T-cell (primary cell): ENCODE measurements at regions not wholly inside any gene's neighbourhood (a gene's known extent, or its start where the extent isn't known, plus 50 kb on each side); places are given as distances from the start of the nearest gene placed in this dataset.
"Not testable (repeated sequence)": the region's sequence is repeated elsewhere in the genome, so short reads cannot be mapped to it uniquely, and the experiment has no call there.

ENCODE experiments used
- ATAC-seq, 4 experiments: fragments of 200-7000 bp in 3 of 4; fragments of 150-1000 bp in 1 of 4; cut with Tn5 transposase; replicated peaks in 1 of 4; 1 replicate in 3 of 4; 2 replicates in 1 of 4; pipeline ENCODE4 v1.10.0; 2021; ENCODE audit warnings: moderate library complexity in 3 of 4, mild to moderate bottlenecking in 2 of 4, moderate number of reproducible peaks in 1 of 4
- CTCF ChIA-PET, 2 donors: fragments of 300-600 bp; sonication (Branson Sonifier 250); formaldehyde crosslinking; loops; one replicate each; lab custom pipeline; 2022; ENCODE audit warnings: antibody characterized with exemption in 2 of 2; lab: Charles Lee
- POLR2A ChIA-PET, 2 donors: fragments of 300-600 bp; sonication (Branson Sonifier 250); formaldehyde crosslinking; loops; one replicate each; lab custom pipeline; 2022; ENCODE audit warnings: antibody characterized with exemption in 2 of 2; lab: Charles Lee
- DNase-seq, 35 experiments: peaks; one replicate each; pipeline versions ENCODE4 v3.0.0 to v3.0.0-alpha.2; 2013 to 2023
- H3K27ac ChIP-seq: one replicate; pipeline ENCODE4 v1.5.1; 2013; ENCODE audit warnings: low read length
- H3K27me3 ChIP-seq, 2 experiments: replicated peaks in 1 of 2; 1 replicate in 1 of 2; 2 replicates in 1 of 2; pipeline versions ENCODE4 v1.6.1 to v1.7.0; 2013; ENCODE audit warnings: low read length in 1 of 2, mixed read lengths in 1 of 2; ENCODE audit not compliant: control insufficient read depth in 2 of 2, insufficient read depth in 2 of 2; ENCODE audit errors: extremely low read depth in 1 of 2
- H3K36me3 ChIP-seq, 2 donors: 1 replicate in 1 of 2; 2 replicates in 1 of 2; pipeline versions ENCODE4 v1.6.1 to v1.7.0; 2013; ENCODE audit warnings: low read length in 1 of 2; ENCODE audit not compliant: control insufficient read depth in 2 of 2, insufficient read depth in 1 of 2; ENCODE audit errors: extremely low read depth in 1 of 2
- H3K4me1 ChIP-seq, 2 experiments: 1 replicate in 1 of 2; 2 replicates in 1 of 2; pipeline versions ENCODE4 v1.6.1 to v1.7.0; 2013; ENCODE audit warnings: low read length in 2 of 2, mixed read lengths in 1 of 2; ENCODE audit not compliant: insufficient read depth in 2 of 2, control insufficient read depth in 1 of 2; ENCODE audit errors: extremely low read depth in 1 of 2
- H3K4me3 ChIP-seq, 2 donors: 1 replicate in 1 of 2; 2 replicates in 1 of 2; pipeline versions ENCODE4 v1.5.1 to v1.7.0; 2013; ENCODE audit warnings: mild to moderate bottlenecking in 2 of 2, low read length in 1 of 2, moderate library complexity in 1 of 2; ENCODE audit not compliant: control insufficient read depth in 1 of 2; ENCODE audit errors: extremely low read depth in 1 of 2
- H3K9me3 ChIP-seq: 2 replicates; pipeline ENCODE4 v1.7.0; 2013
- H3K27ac Mint-ChIP-seq, 2 donors: one replicate each; pipeline ENCODE4 v1.8.0; 2020 to 2021; ENCODE audit warnings: mild to moderate bottlenecking in 2 of 2, mixed read lengths in 2 of 2
- H3K27me3 Mint-ChIP-seq, 2 donors: one replicate each; pipeline ENCODE4 v1.8.0; 2021 to 2022; ENCODE audit warnings: mixed read lengths in 2 of 2
- H3K36me3 Mint-ChIP-seq: one replicate; pipeline ENCODE4 v1.8.0; 2021; ENCODE audit warnings: mixed read lengths
- H3K4me1 Mint-ChIP-seq, 3 donors: one replicate each; pipeline ENCODE4 v1.8.0; 2020 to 2022; ENCODE audit warnings: mixed read lengths in 3 of 3, mild to moderate bottlenecking in 1 of 3
- H3K4me3 Mint-ChIP-seq, 3 donors: one replicate each; pipeline ENCODE4 v1.8.0; 2020 to 2022; ENCODE audit warnings: mild to moderate bottlenecking in 3 of 3, mixed read lengths in 3 of 3, moderate library complexity in 3 of 3
- H3K9me3 Mint-ChIP-seq, 3 donors: one replicate each; pipeline ENCODE4 v1.8.0; 2020 to 2022; ENCODE audit warnings: mixed read lengths in 3 of 3
- WGBS: methylation state at CpG from one replicate; pipeline ENCODE4 v1.1.5; 2013; ENCODE audit warnings: missing lambda C conversion rate; ENCODE audit not compliant: insufficient coverage; 5-methylcytosine and 5-hydroxymethylcytosine counted together

- H3K4me1 ChIP-seq, H3K27ac Mint-ChIP-seq, POLR2A ChIA-PET, H3K27me3 Mint-ChIP-seq, H3K36me3 ChIP-seq, H3K27me3 ChIP-seq, H3K4me1 Mint-ChIP-seq, H3K27ac ChIP-seq, H3K4me3 Mint-ChIP-seq, H3K9me3 ChIP-seq, H3K36me3 Mint-ChIP-seq, ATAC-seq, DNase-seq, H3K4me3 ChIP-seq, CTCF ChIA-PET, H3K9me3 Mint-ChIP-seq: not testable (repeated sequence)
- WGBS = no CpG with 5 or more reads among the region's 11 CpGs
These were observed 50.8 kb upstream of the GRIN2B start for GRCh38 chr12:14032191-14032590.

DNA sequence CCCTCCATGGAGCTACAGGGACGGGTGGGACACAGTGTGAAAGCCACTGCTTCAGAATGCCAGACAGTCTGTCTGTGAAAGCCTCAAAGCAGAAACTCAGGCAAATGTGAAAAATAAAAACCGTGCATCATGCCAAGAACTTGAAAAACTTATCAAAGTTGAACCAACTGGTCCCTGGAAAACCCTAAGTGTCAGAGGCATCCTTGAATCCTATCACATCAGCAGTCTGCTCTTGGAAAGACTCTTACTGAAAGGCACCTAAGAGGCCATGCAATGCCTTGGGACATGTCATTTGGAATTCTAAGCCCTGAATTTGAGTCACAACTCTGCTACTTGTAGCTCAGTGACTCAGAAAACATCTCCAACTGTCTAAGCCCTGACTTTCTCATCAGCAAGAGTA lies 62.4 kb upstream of the GRIN2B start:
- no peak for DNase-seq
- H3K27me3 Mint-ChIP-seq = peaks cover 4 to 5% of the 10 kb centered on the region in 2 donors
- H3K27ac Mint-ChIP-seq = no peak overlapping the region
- Histone ChIP-seq H3K27me3 (peaks cover 0 to 8% of the 10 kb centered on the region in 2 experiments), H3K27ac (no peak overlapping the region), H3K4me3 (no peak overlapping the region), H3K4me1 (no peaks in the 10 kb centered on the region), H3K9me3 (no peaks in the 10 kb centered on the region), H3K36me3 (no peaks in the 10 kb centered on the region)
- peaks cover 6 to 10% (median 9%) of the 10 kb centered on the region in 3 donors for H3K9me3 Mint-ChIP-seq
- POLR2A ChIA-PET = no interaction called here
- H3K4me1 Mint-ChIP-seq = no peaks in the 10 kb centered on the region
- H3K36me3 Mint-ChIP-seq = no peaks in the 10 kb centered on the region
- ATAC-seq = no peak
- CTCF ChIA-PET = no interaction called here
- no peak overlapping the region for H3K4me3 Mint-ChIP-seq
- WGBS = 25% methylated on average over 2 of the region's 2 CpGs

- Histone ChIP-seq H3K27me3 (peaks cover 0 to 5% of the 10 kb centered on the region in 2 experiments), H3K36me3 (no peaks in the 10 kb centered on the region), H3K4me3 (no peak overlapping the region), H3K27ac (no peak overlapping the region), H3K4me1 (no peaks in the 10 kb centered on the region), H3K9me3 (no peaks in the 10 kb centered on the region)
- DNase-seq = no peak
- Mint-ChIP-seq H3K4me1 (no peaks in the 10 kb centered on the region), H3K36me3 (no peaks in the 10 kb centered on the region), H3K4me3 (no peak overlapping the region), H3K27me3 (peaks cover 4 to 5% of the 10 kb centered on the region in 2 donors), H3K27ac (no peak overlapping the region), H3K9me3 (peaks cover 0 to 3% (median 2%) of the 10 kb centered on the region in 3 donors)
- POLR2A ChIA-PET = no interaction called here
- 63% methylated on average over 4 of the region's 4 CpGs for WGBS
- no peak for ATAC-seq
- CTCF ChIA-PET = interaction anchor here in 1 of 2 donors (1.1 kb wide), 1 partner anchor 23 kb away, joined by 3 read pairs; no protein-coding TSS in a partner anchor
These were observed 67.6 kb upstream of the GRIN2B start for GRCh38 chr12:14048941-14049545.

GRCh38 chr12:14057895-14058294 lies 76.5 kb upstream of the GRIN2B start:
- H3K36me3 Mint-ChIP-seq = no peaks in the 10 kb centered on the region
- H3K27me3 Mint-ChIP-seq = peaks cover 8 to 12% of the 10 kb centered on the region in 2 donors
- ChIA-PET POLR2A (no interaction called here), CTCF (no interaction called here)
- no peak overlapping the region for H3K27ac ChIP-seq
- H3K9me3 ChIP-seq = no peaks in the 10 kb centered on the region
- no peaks in the 10 kb centered on the region for H3K4me1 ChIP-seq
- ATAC-seq (no peak), DNase-seq (no peak)
- 60% methylated on average over 2 of the region's 7 CpGs for WGBS
- no peak overlapping the region for H3K4me3 Mint-ChIP-seq
- H3K4me1 Mint-ChIP-seq = no peaks in the 10 kb centered on the region
- no peak overlapping the region for H3K4me3 ChIP-seq
- no peaks in the 10 kb centered on the region for H3K36me3 ChIP-seq
- H3K9me3 Mint-ChIP-seq = no peaks in the 10 kb centered on the region
- no peaks in the 10 kb centered on the region for H3K27me3 ChIP-seq
- H3K27ac Mint-ChIP-seq = no peak overlapping the region

GRCh38 chr12:14058717-14059116 lies 77.3 kb upstream of the GRIN2B start:
- Mint-ChIP-seq H3K4me3 (no peak overlapping the region), H3K36me3 (no peaks in the 10 kb centered on the region), H3K4me1 (no peaks in the 10 kb centered on the region), H3K27ac (no peak overlapping the region), H3K9me3 (no peaks in the 10 kb centered on the region), H3K27me3 (peaks cover 8 to 12% of the 10 kb centered on the region in 2 donors)
- CTCF ChIA-PET = interaction anchor here in 1 of 2 donors (0.6 kb wide), 2 partner anchors 607 to 1273 kb away, joined by 3 to 4 read pairs; partner anchors contain the start of gene APOLD1
- POLR2A ChIA-PET = no interaction called here
- no peaks in the 10 kb centered on the region for H3K36me3 ChIP-seq
- WGBS = 38% methylated on average over 1 of the region's 1 CpG
- ATAC-seq (no peak), DNase-seq (no peak)
- no peaks in the 10 kb centered on the region for H3K9me3 ChIP-seq
- no peak overlapping the region for H3K27ac ChIP-seq
- no peaks in the 10 kb centered on the region for H3K4me1 ChIP-seq
- H3K27me3 ChIP-seq = no peaks in the 10 kb centered on the region
- H3K4me3 ChIP-seq = no peak overlapping the region

GRCh38 chr12:14059548-14059947 lies 78.1 kb upstream of the GRIN2B start:
- Histone ChIP-seq H3K27ac (no peak overlapping the region), H3K9me3 (no peaks in the 10 kb centered on the region), H3K4me3 (no peak overlapping the region), H3K36me3 (no peaks in the 10 kb centered on the region), H3K4me1 (no peaks in the 10 kb centered on the region), H3K27me3 (no peaks in the 10 kb centered on the region)
- H3K4me3 Mint-ChIP-seq = no peak overlapping the region
- ATAC-seq (no peak), DNase-seq (no peak)
- peaks cover 0 to 4% (median 0%) of the 10 kb centered on the region in 3 donors for H3K9me3 Mint-ChIP-seq
- no CpG with 5 or more reads among the region's 2 CpGs for WGBS
- H3K27ac Mint-ChIP-seq = no peak overlapping the region
- ChIA-PET CTCF (no interaction called here), POLR2A (no interaction called here)
- peaks cover 8 to 17% of the 10 kb centered on the region in 2 donors for H3K27me3 Mint-ChIP-seq
- H3K4me1 Mint-ChIP-seq = no peaks in the 10 kb centered on the region
- no peaks in the 10 kb centered on the region for H3K36me3 Mint-ChIP-seq
